GM10248 (cell line): ENCODE measurements at regions not wholly inside any gene's neighbourhood (a gene's known extent, or its start where the extent isn't known, plus 50 kb on each side); places are given as distances from the start of the nearest gene placed in this dataset.

Experiments
- CTCF ChIA-PET: fragments of 300-600 bp; sonication (Branson Sonifier 250); formaldehyde crosslinking; extraction: SDS; loops from one replicate; lab custom pipeline; 2021; ENCODE audit warnings: antibody characterized with exemption; lab: Yijun Ruan, JAX
- POLR2A ChIA-PET: fragments of 350-650 bp; sonication (Branson Sonifier 250); formaldehyde crosslinking; extraction: SDS; loops from one replicate; lab custom pipeline; 2020; ENCODE audit warnings: antibody characterized with exemption; lab: Yijun Ruan, JAX
- DNase-seq: peaks from one replicate; pipeline ENCODE4 v3.0.0; 2012; ENCODE audit errors: extremely low spot score
- TF ChIP-seq, protein P1 (sequence below): IDR thresholded peaks from 2 replicates; pipeline ENCODE4 v1.5.1; 2012; ENCODE audit warnings: mild to moderate bottlenecking, low read depth; ENCODE audit errors: extremely low read depth, missing control alignments, control extremely low read depth

- TF ChIP-seq, protein P1, sequence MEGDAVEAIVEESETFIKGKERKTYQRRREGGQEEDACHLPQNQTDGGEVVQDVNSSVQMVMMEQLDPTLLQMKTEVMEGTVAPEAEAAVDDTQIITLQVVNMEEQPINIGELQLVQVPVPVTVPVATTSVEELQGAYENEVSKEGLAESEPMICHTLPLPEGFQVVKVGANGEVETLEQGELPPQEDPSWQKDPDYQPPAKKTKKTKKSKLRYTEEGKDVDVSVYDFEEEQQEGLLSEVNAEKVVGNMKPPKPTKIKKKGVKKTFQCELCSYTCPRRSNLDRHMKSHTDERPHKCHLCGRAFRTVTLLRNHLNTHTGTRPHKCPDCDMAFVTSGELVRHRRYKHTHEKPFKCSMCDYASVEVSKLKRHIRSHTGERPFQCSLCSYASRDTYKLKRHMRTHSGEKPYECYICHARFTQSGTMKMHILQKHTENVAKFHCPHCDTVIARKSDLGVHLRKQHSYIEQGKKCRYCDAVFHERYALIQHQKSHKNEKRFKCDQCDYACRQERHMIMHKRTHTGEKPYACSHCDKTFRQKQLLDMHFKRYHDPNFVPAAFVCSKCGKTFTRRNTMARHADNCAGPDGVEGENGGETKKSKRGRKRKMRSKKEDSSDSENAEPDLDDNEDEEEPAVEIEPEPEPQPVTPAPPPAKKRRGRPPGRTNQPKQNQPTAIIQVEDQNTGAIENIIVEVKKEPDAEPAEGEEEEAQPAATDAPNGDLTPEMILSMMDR: no peak
- no peak for DNase-seq
- ChIA-PET POLR2A (no interaction called here), CTCF (interaction anchor here (1.1 kb wide), 1 partner anchor 19 kb away, joined by 3 read pairs; no protein-coding TSS in a partner anchor)
Observed at GRCh38 chr4:45033676-45034419, 307.5 kb upstream of the GNPDA2 start.

DNA sequence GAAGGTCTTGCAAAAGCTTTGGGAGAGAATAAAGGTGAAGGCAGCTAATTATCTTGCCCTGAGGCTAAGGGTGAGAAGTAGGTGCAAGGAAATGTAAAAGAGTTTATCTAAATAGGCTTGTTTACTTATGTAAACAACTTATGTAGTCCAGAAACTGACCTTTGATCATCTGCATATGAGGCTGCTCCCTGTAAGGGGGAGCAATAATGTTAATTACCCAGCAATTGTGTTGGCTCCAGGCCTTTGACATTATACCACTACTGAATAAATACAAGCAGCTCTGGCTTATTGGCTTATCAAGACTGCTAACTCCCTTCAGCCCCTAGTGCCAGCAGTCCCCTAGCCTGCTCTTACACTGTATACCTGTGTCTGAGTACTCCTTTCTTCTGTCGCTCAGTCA lies 303.7 kb upstream of the GNPDA2 start:
- POLR2A ChIA-PET: no interaction called here

GRCh38 chr4:45007508-45007907 lies 281.2 kb upstream of the GNPDA2 start:
- CTCF ChIA-PET: interaction anchor here (1.3 kb wide), 1 partner anchor 9 kb away, joined by 3 read pairs; no protein-coding TSS in a partner anchor
- DNase-seq: no peak
- POLR2A ChIA-PET: no interaction called here
- TF ChIP-seq, protein P1: no peak

More for the DNA sequence above, 303.7 kb upstream of the GNPDA2 start:
- no peak for DNase-seq
- TF ChIP-seq, protein P1: no peak
- CTCF ChIA-PET: no interaction called here

DNA sequence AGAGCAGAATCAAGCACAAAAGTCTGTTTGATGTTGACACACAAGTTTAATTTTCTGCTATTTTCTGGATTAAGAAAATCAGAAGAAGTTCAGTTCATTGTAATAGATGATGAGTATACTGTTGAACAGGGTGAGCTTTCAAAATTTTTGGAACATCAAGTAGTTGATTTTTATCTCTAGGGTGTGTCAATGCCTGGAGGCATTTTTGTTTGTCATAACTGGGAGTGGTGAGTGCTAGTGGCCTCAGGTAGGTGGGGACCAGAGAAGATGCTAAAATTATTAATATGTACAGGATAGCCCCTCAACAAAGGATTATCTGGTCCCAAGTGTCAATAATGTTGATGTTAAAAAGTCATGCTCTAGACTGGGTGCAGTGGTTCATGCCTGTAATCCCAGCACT lies 279.7 kb upstream of the GNPDA2 start:
- ChIA-PET POLR2A (no interaction called here), CTCF (no interaction called here)
- no peak for DNase-seq
- TF ChIP-seq, protein P1: no peak

GRCh38 chr4:45004847-45005565 lies 278.6 kb upstream of the GNPDA2 start:
- POLR2A ChIA-PET: no interaction called here
- no peak for DNase-seq
- TF ChIP-seq, protein P1: no peak
- CTCF ChIA-PET: interaction anchor here (1.3 kb wide), 1 partner anchor 11 kb away, joined by 4 read pairs; no protein-coding TSS in a partner anchor

GRCh38 chr4:45004326-45004725 lies 278.0 kb upstream of the GNPDA2 start:
- CTCF ChIA-PET: interaction anchor here (1.3 kb wide), 1 partner anchor 10 kb away, joined by 4 read pairs; no protein-coding TSS in a partner anchor
- TF ChIP-seq, protein P1: no peak
- DNase-seq: no peak
- POLR2A ChIA-PET: no interaction called here
